Fibroblast of lung (primary cell): ENCODE measurements at regions not wholly inside any gene's neighbourhood (a gene's known extent, or its start where the extent isn't known, plus 50 kb on each side); places are given as distances from the start of the nearest gene placed in this dataset.

Source experiments
- CTCF ChIP-seq, 2 donors: IDR thresholded peaks in 1 of 2; conservative IDR thresholded peaks in 1 of 2; 1 replicate in 1 of 2; 2 replicates in 1 of 2; pipeline ENCODE4 v1.5.1; 2011 to 2012; ENCODE audit warnings: low read length in 2 of 2, control low read depth in 1 of 2, inconsistent platforms in 1 of 2, low read depth in 1 of 2, mild to moderate bottlenecking in 1 of 2
- EZH2 ChIP-seq: IDR thresholded peaks from 2 replicates; pipeline ENCODE4 v1.5.1; 2012; ENCODE audit warnings: low read length, control low read depth, mild to moderate bottlenecking; ENCODE audit errors: missing control alignments

- TF ChIP-seq CTCF (conservative IDR thresholded peaks at IDR 0.05 in 1 of 2, IDR thresholded peaks at IDR 0.05 in 1 of 2; ENCODE audit: low read depth in 1 of 2, low read length in 2 of 2) = no peak
- TF ChIP-seq EZH2 = no peak
These were observed 255.0 kb upstream of the ADGRL2 start for GRCh38 chr1:81545734-81546133.
